ENCODE measurements at regions not wholly inside any gene's neighbourhood (a gene's known extent, or its start where the extent isn't known, plus 50 kb on each side); places are given as distances from the start of the nearest gene placed in this dataset.

GRCh38 chr20:22430746-22431168, 153.6 kb downstream of the FOXA2 start:
- TF ChIP-seq CBX5 (IDR thresholded peaks at IDR 0.05; ENCODE audit: low read depth, low read length) (no peak), RBBP5 (IDR thresholded peaks at IDR 0.05; ENCODE audit: borderline replicate concordance, low read depth, low read length) (no peak), CTCF (IDR thresholded peaks at IDR 0.05; ENCODE audit: control extremely low read depth in 1 of 3, insufficient read depth in 1 of 3, low read depth in 1 of 3, low read length in 3 of 3) (no peak), POLR2A (IDR thresholded peaks at IDR 0.05; ENCODE audit: control extremely low read depth in 1 of 2, low read depth in 2 of 2, low read length in 2 of 2) (no peak), YY1 (IDR thresholded peaks at IDR 0.05; ENCODE audit: low read depth, low read length) (no peak), CREB1 (IDR thresholded peaks at IDR 0.05) (no peak), ZNF274 (IDR thresholded peaks at IDR 0.05; ENCODE audit: borderline replicate concordance, extremely low read depth, low read length) (no peak), HDAC6 (IDR thresholded peaks at IDR 0.05; ENCODE audit: low read depth, low read length) (no peak), CEBPB (IDR thresholded peaks at IDR 0.05; ENCODE audit: low read depth, low read length) (no peak)

All from H1 (cell line).